ENCODE measurements at regions not wholly inside any gene's neighbourhood (a gene's known extent, or its start where the extent isn't known, plus 50 kb on each side); places are given as distances from the start of the nearest gene placed in this dataset.

DNA sequence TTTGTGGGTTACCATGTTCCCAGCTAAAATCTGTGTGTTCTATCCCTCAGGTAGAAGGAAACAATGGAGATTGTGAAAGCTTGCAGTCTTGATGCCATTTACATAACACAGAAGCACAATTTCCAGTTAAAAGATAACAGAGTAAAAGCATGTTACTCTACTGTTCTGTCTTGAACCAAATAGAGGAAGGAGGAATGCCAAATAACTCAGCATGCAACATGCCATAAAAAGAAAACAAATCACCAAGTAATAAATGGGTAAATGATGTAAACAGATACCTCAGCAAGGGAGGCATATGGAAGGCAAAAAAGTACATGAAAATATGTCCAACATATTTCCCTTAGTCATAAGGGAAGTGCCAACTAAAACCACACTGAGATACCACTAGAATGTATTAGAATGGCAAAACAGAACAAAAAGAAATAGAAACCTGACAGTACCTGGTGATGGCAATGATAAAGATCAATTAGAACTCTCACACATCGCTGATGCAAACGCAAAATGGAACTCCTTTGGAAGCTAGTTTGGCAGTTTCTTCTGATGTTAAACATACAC lies 502.6 kb upstream of the HS3ST1 start:
- TF ChIP-seq EZH2 (IDR thresholded peaks at IDR 0.05; ENCODE audit: low read depth, unreplicated experiment) = no peak
- TF ChIP-seq JUNB (IDR thresholded peaks at IDR 0.05; ENCODE audit: unreplicated experiment) = no peak
- TF ChIP-seq, protein P1, sequence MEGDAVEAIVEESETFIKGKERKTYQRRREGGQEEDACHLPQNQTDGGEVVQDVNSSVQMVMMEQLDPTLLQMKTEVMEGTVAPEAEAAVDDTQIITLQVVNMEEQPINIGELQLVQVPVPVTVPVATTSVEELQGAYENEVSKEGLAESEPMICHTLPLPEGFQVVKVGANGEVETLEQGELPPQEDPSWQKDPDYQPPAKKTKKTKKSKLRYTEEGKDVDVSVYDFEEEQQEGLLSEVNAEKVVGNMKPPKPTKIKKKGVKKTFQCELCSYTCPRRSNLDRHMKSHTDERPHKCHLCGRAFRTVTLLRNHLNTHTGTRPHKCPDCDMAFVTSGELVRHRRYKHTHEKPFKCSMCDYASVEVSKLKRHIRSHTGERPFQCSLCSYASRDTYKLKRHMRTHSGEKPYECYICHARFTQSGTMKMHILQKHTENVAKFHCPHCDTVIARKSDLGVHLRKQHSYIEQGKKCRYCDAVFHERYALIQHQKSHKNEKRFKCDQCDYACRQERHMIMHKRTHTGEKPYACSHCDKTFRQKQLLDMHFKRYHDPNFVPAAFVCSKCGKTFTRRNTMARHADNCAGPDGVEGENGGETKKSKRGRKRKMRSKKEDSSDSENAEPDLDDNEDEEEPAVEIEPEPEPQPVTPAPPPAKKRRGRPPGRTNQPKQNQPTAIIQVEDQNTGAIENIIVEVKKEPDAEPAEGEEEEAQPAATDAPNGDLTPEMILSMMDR (conservative IDR thresholded peaks at IDR 0.05; ENCODE audit: low read depth in 2 of 2) = no peak
- TF ChIP-seq EZH2phosphoT487 (IDR thresholded peaks at IDR 0.05; ENCODE audit: unreplicated experiment) = no peak
- TF ChIP-seq, protein P2, sequence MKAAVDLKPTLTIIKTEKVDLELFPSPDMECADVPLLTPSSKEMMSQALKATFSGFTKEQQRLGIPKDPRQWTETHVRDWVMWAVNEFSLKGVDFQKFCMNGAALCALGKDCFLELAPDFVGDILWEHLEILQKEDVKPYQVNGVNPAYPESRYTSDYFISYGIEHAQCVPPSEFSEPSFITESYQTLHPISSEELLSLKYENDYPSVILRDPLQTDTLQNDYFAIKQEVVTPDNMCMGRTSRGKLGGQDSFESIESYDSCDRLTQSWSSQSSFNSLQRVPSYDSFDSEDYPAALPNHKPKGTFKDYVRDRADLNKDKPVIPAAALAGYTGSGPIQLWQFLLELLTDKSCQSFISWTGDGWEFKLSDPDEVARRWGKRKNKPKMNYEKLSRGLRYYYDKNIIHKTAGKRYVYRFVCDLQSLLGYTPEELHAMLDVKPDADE (IDR thresholded peaks at IDR 0.05) = no peak
- TF ChIP-seq POLR2AphosphoS5 (IDR thresholded peaks at IDR 0.05; ENCODE audit: low read depth) = no peak
